SU-DHL-6 (cell line): ENCODE measurements at regions not wholly inside any gene's neighbourhood (a gene's known extent, or its start where the extent isn't known, plus 50 kb on each side); places are given as distances from the start of the nearest gene placed in this dataset.

Source experiments
- EZH2phosphoT487 ChIP-seq: fragments of 200-600 bp; sonication (generic), shearing (Covaris generic); conservative IDR thresholded peaks from 2 replicates; pipeline ENCODE4 v1.6.1; 2018; ENCODE audit warnings: mild to moderate bottlenecking, antibody characterized with exemption, low read length, moderate library complexity, mixed read lengths
- TF ChIP-seq, protein P1 (sequence below): fragments of 200-600 bp; sonication (generic); IDR thresholded peaks from one replicate; pipeline ENCODE4 v1.5.1; 2017; ENCODE audit warnings: antibody characterized with exemption, mild to moderate bottlenecking, low read length, moderate library complexity; ENCODE audit not compliant: insufficient read depth, poor library complexity, severe bottlenecking

GRCh38 chr17:65455972-65456343, 105.5 kb downstream of the AXIN2 start:
- TF ChIP-seq, protein P1, sequence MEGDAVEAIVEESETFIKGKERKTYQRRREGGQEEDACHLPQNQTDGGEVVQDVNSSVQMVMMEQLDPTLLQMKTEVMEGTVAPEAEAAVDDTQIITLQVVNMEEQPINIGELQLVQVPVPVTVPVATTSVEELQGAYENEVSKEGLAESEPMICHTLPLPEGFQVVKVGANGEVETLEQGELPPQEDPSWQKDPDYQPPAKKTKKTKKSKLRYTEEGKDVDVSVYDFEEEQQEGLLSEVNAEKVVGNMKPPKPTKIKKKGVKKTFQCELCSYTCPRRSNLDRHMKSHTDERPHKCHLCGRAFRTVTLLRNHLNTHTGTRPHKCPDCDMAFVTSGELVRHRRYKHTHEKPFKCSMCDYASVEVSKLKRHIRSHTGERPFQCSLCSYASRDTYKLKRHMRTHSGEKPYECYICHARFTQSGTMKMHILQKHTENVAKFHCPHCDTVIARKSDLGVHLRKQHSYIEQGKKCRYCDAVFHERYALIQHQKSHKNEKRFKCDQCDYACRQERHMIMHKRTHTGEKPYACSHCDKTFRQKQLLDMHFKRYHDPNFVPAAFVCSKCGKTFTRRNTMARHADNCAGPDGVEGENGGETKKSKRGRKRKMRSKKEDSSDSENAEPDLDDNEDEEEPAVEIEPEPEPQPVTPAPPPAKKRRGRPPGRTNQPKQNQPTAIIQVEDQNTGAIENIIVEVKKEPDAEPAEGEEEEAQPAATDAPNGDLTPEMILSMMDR = no peak
- TF ChIP-seq EZH2phosphoT487 = no peak
